Suprapubic skin (tissue), 4 donors: ENCODE measurements at regions not wholly inside any gene's neighbourhood (a gene's known extent, or its start where the extent isn't known, plus 50 kb on each side); places are given as distances from the start of the nearest gene placed in this dataset.

Experiments
- DNase-seq, 2 donors: peaks; one replicate each; pipeline ENCODE4 v3.0.0-alpha.2; 2019; ENCODE audit warnings: low spot score in 2 of 2
- H3K27ac ChIP-seq: fragments of 200-600 bp; sonication (generic); one replicate; pipeline ENCODE4 v1.5.1; 2019
- H3K27me3 ChIP-seq: fragments of 200-600 bp; sonication (generic); one replicate; pipeline ENCODE4 v1.5.1; 2019
- H3K36me3 ChIP-seq: fragments of 200-600 bp; sonication (generic); one replicate; pipeline ENCODE4 v1.5.1; 2019
- H3K4me1 ChIP-seq: fragments of 200-600 bp; sonication (generic); one replicate; pipeline ENCODE4 v1.5.1; 2019
- H3K4me3 ChIP-seq: fragments of 200-600 bp; sonication (generic); one replicate; pipeline ENCODE4 v1.5.1; 2019; ENCODE audit warnings: mild to moderate bottlenecking
- H3K9me3 ChIP-seq: fragments of 200-600 bp; sonication (generic); one replicate; pipeline ENCODE4 v1.5.1; 2019
- EP300 ChIP-seq: sonication (generic); formaldehyde crosslinking; IDR thresholded peaks from one replicate; pipeline ENCODE4 v1.6.1; 2017; ENCODE audit warnings: antibody characterized with exemption
- POLR2A ChIP-seq, 2 donors: fragments of 450-650 bp; IDR thresholded peaks; one replicate each; pipeline ENCODE4 v1.6.1; 2017; ENCODE audit warnings: antibody characterized with exemption in 2 of 2, mild to moderate bottlenecking in 2 of 2, moderate library complexity in 2 of 2
- POLR2AphosphoS5 ChIP-seq, 3 donors: sonication (generic); formaldehyde crosslinking; IDR thresholded peaks; one replicate each; pipeline ENCODE4 v1.6.1; 2017; ENCODE audit warnings: antibody characterized with exemption in 3 of 3
- whole genome bisulfite sequencing: methylation state at CpG from one replicate; pipeline ENCODE4 v1.1.5; 2018; 5-methylcytosine and 5-hydroxymethylcytosine counted together
- TF ChIP-seq, protein P1 (sequence below), 2 donors: fragments of 200-600 bp in 1 of 2; fragments of 450-650 bp in 1 of 2; sonication (generic) in 1 of 2; IDR thresholded peaks; one replicate each; pipeline ENCODE4 v1.5.1; 2016 to 2019; ENCODE audit warnings: antibody characterized with exemption in 2 of 2, mild to moderate bottlenecking in 1 of 2, moderate library complexity in 1 of 2

GRCh38 chr15:96670389-96670788, 339.9 kb downstream of the NR2F2 start:
- no peak for TF ChIP-seq POLR2A (IDR thresholded peaks at IDR 0.05)
- TF ChIP-seq EP300 = no peak
- TF ChIP-seq POLR2AphosphoS5 (IDR thresholded peaks at IDR 0.05) = no peak
- TF ChIP-seq, protein P1, sequence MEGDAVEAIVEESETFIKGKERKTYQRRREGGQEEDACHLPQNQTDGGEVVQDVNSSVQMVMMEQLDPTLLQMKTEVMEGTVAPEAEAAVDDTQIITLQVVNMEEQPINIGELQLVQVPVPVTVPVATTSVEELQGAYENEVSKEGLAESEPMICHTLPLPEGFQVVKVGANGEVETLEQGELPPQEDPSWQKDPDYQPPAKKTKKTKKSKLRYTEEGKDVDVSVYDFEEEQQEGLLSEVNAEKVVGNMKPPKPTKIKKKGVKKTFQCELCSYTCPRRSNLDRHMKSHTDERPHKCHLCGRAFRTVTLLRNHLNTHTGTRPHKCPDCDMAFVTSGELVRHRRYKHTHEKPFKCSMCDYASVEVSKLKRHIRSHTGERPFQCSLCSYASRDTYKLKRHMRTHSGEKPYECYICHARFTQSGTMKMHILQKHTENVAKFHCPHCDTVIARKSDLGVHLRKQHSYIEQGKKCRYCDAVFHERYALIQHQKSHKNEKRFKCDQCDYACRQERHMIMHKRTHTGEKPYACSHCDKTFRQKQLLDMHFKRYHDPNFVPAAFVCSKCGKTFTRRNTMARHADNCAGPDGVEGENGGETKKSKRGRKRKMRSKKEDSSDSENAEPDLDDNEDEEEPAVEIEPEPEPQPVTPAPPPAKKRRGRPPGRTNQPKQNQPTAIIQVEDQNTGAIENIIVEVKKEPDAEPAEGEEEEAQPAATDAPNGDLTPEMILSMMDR (IDR thresholded peaks at IDR 0.05) = no peak
- Histone ChIP-seq H3K27ac (no peak overlapping the region), H3K4me3 (no peak overlapping the region), H3K4me1 (no peaks in the 10 kb centered on the region), H3K36me3 (no peaks in the 10 kb centered on the region), H3K9me3 (no peaks in the 10 kb centered on the region), H3K27me3 (no peaks in the 10 kb centered on the region)
- WGBS = 79% methylated on average over 5 of the region's 5 CpGs
- DNase-seq = no peak

- Histone ChIP-seq H3K36me3 (no peaks in the 10 kb centered on the region), H3K27me3 (no peaks in the 10 kb centered on the region), H3K4me1 (no peaks in the 10 kb centered on the region), H3K9me3 (no peaks in the 10 kb centered on the region), H3K27ac (no peak overlapping the region), H3K4me3 (no peak overlapping the region)
- no peak for DNase-seq
- 61% methylated on average over 4 of the region's 4 CpGs for WGBS
- TF ChIP-seq, protein P1 (IDR thresholded peaks at IDR 0.05) = no peak
- no peak for TF ChIP-seq EP300
- no peak for TF ChIP-seq POLR2AphosphoS5 (IDR thresholded peaks at IDR 0.05)
- TF ChIP-seq POLR2A (IDR thresholded peaks at IDR 0.05) = no peak
These were observed 342.1 kb downstream of the NR2F2 start for GRCh38 chr15:96672629-96673028.

DNA sequence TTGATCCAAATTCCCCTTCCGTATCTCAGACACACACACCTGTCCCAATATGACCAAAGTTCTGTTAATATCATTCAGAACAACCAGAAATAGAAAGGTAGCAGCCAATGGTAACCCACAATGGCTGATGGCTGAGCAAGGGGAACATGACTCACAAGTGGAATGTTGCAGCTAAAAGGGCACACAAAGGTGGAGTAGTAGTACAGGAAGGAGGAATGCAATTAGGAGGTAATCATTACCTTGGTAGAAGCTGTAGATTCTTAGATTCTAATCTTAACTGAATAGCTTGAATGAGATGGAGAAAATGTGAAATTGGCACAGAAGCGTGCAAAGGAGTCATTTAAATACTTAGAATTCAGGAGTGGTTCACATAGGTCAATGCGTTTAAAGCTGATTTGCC, 347.9 kb downstream of the NR2F2 start:
- TF ChIP-seq EP300 (no peak), POLR2AphosphoS5 (IDR thresholded peaks at IDR 0.05) (no peak), POLR2A (IDR thresholded peaks at IDR 0.05) (no peak)
- TF ChIP-seq, protein P1 (IDR thresholded peaks at IDR 0.05) = no peak
- H3K36me3 ChIP-seq = no peaks in the 10 kb centered on the region

DNA sequence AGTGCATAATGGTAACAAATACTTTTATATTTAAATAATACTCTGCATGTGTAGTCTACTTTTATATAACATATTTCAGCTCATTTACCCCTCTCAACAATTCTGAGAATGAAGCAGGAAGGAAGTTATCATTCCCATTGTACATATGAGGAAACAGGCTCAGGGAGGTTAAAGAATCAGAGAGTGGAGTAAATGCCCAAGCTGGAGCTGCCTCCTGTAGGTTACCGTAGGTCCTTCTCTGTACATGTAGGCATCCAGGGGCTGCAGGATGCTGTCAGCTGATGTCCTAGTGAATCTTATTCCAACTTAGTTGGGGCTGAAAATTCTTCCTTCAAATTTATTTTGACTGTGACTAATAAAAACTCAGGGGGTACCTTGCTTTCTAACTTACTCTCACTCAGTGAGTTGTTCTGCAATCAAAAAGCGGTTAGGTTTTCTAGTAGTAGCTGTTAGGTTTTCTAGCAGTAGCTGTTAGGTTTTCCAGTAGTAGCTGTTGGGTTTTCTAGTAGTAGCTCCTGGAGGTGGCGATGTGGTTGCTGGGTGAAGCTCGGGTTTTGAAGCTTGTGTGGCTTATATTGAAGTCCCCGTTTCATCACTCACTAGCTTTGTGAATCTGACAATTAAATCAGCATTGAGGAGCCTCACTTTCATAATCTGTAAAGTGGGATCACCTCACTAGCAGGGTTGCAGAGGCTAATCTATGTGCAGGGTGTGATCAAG, 357.0 kb downstream of the NR2F2 start:
- TF ChIP-seq POLR2A (IDR thresholded peaks at IDR 0.05) = no peak
- no peak for TF ChIP-seq EP300
- TF ChIP-seq, protein P1 (IDR thresholded peaks at IDR 0.05) = no peak
- TF ChIP-seq POLR2AphosphoS5 (IDR thresholded peaks at IDR 0.05) = no peak
- Histone ChIP-seq H3K4me1 (no peaks in the 10 kb centered on the region), H3K36me3 (no peaks in the 10 kb centered on the region), H3K27me3 (no peaks in the 10 kb centered on the region), H3K9me3 (no peaks in the 10 kb centered on the region), H3K4me3 (no peak overlapping the region), H3K27ac (no peak overlapping the region)
- WGBS = 91% methylated on average over 5 of the region's 5 CpGs
- DNase-seq = no peak

More for the DNA sequence above, 347.9 kb downstream of the NR2F2 start:
- H3K27ac ChIP-seq = no peak overlapping the region
- H3K27me3 ChIP-seq = no peaks in the 10 kb centered on the region
- no peaks in the 10 kb centered on the region for H3K4me1 ChIP-seq
- WGBS = 81% methylated on average over 3 of the region's 3 CpGs
- DNase-seq = no peak
- no peaks in the 10 kb centered on the region for H3K9me3 ChIP-seq
- H3K4me3 ChIP-seq = no peak overlapping the region

- no peak overlapping the region for H3K4me3 ChIP-seq
- H3K4me1 ChIP-seq = no peaks in the 10 kb centered on the region
- no peaks in the 10 kb centered on the region for H3K27me3 ChIP-seq
- no peak for DNase-seq
- H3K36me3 ChIP-seq = no peaks in the 10 kb centered on the region
- no peaks in the 10 kb centered on the region for H3K9me3 ChIP-seq
- H3K27ac ChIP-seq = no peak overlapping the region
- TF ChIP-seq, protein P1 (IDR thresholded peaks at IDR 0.05) = no peak
- TF ChIP-seq EP300 = no peak
- TF ChIP-seq POLR2AphosphoS5 (IDR thresholded peaks at IDR 0.05) = no peak
- no peak for TF ChIP-seq POLR2A (IDR thresholded peaks at IDR 0.05)
- WGBS = 62% methylated on average over 3 of the region's 3 CpGs
These were observed 360.2 kb downstream of the NR2F2 start for GRCh38 chr15:96690733-96691132.
